ENCODE measurements at regions not wholly inside any gene's neighbourhood (a gene's known extent, or its start where the extent isn't known, plus 50 kb on each side); places are given as distances from the start of the nearest gene placed in this dataset.
"Not testable (repeated sequence)": the region's sequence is repeated elsewhere in the genome, so short reads cannot be mapped to it uniquely, and the experiment has no call there.

GRCh38 chr22:11561744-11562143 lies 3966.2 kb upstream of the OR11H1 start:
- CTCF ChIA-PET (ENCODE audit: partially characterized antibody); H3K27me3 Mint-ChIP-seq; H3K27me3 ChIP-seq (ENCODE audit: insufficient read depth, low read length); H3K36me3 ChIP-seq (ENCODE audit: insufficient read depth, low read length); H3K4me1 Mint-ChIP-seq; H3K27ac ChIP-seq (ENCODE audit: low read depth, low read length); DNase-seq; H3K27ac Mint-ChIP-seq; H3K4me3 ChIP-seq (ENCODE audit: low read length in 2 of 2); POLR2A ChIA-PET (ENCODE audit: partially characterized antibody); H3K4me1 ChIP-seq (ENCODE audit: insufficient read depth, low read length); H3K36me3 Mint-ChIP-seq; intact Hi-C loops (cut with micrococcal nuclease); H3K4me3 Mint-ChIP-seq; H3K9me3 ChIP-seq (ENCODE audit: control insufficient read depth in 1 of 2, low read length in 2 of 2): not testable (repeated sequence)
- peaks cover 2 to 39% (median 29%) of the 10 kb centered on the region in 8 donors for H3K9me3 Mint-ChIP-seq

- not testable (repeated sequence) for H3K4me1 Mint-ChIP-seq
Observed at GRCh38 chr22:11568837-11569563, 3959.0 kb upstream of the OR11H1 start.

GRCh38 chr22:11569564-11569940 lies 3958.4 kb upstream of the OR11H1 start:
- H3K4me1 Mint-ChIP-seq; H3K27ac ChIP-seq (ENCODE audit: low read depth, low read length); CTCF ChIA-PET (ENCODE audit: partially characterized antibody); H3K27me3 ChIP-seq (ENCODE audit: insufficient read depth, low read length); H3K36me3 ChIP-seq (ENCODE audit: insufficient read depth, low read length); H3K4me1 ChIP-seq (ENCODE audit: insufficient read depth, low read length); H3K36me3 Mint-ChIP-seq; H3K4me3 ChIP-seq (ENCODE audit: low read length in 2 of 2); POLR2A ChIA-PET (ENCODE audit: partially characterized antibody); DNase-seq; H3K4me3 Mint-ChIP-seq; H3K27ac Mint-ChIP-seq; H3K27me3 Mint-ChIP-seq; intact Hi-C loops (cut with micrococcal nuclease): not testable (repeated sequence)
- H3K9me3 Mint-ChIP-seq: peaks cover 16 to 76% (median 61%) of the 10 kb centered on the region in 8 donors
- H3K9me3 ChIP-seq (ENCODE audit: control insufficient read depth in 1 of 2, low read length in 2 of 2): peaks cover 0 to 20% of the 10 kb centered on the region in 2 donors

More at GRCh38 chr22:11568837-11569563, 3959.0 kb upstream of the OR11H1 start:
- H3K9me3 Mint-ChIP-seq: peaks cover 13 to 71% (median 56%) of the 10 kb centered on the region in 8 donors
- H3K4me3 Mint-ChIP-seq; H3K4me3 ChIP-seq (ENCODE audit: low read length in 2 of 2); DNase-seq; H3K4me1 ChIP-seq (ENCODE audit: insufficient read depth, low read length); CTCF ChIA-PET (ENCODE audit: partially characterized antibody); H3K36me3 ChIP-seq (ENCODE audit: insufficient read depth, low read length); H3K27ac Mint-ChIP-seq; intact Hi-C loops (cut with micrococcal nuclease); H3K27ac ChIP-seq (ENCODE audit: low read depth, low read length); H3K36me3 Mint-ChIP-seq; H3K27me3 ChIP-seq (ENCODE audit: insufficient read depth, low read length); H3K27me3 Mint-ChIP-seq; POLR2A ChIA-PET (ENCODE audit: partially characterized antibody): not testable (repeated sequence)
- H3K9me3 ChIP-seq (ENCODE audit: control insufficient read depth in 1 of 2, low read length in 2 of 2): peaks cover 0 to 17% of the 10 kb centered on the region in 2 donors

DNA sequence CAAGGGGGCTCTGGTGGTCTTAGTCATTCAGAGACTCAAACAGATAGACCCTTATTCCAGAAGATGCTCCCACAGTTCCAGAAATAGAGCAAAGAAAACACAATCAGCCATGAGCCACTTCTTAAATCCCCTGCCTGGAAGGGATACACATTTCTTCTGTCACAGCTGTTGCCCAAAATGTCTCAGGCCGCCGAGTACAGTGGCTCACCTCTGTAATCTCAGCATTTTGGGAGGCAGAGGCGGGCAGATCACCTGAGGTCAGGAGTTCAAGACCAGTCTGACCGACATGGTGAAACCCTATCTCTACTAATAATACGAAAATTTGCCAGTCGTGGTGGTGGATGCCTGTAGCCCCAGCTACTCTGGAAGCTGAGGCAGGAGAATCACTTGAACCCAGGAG lies 3954.8 kb upstream of the OR11H1 start:
- H3K4me3 Mint-ChIP-seq; H3K4me1 ChIP-seq (ENCODE audit: insufficient read depth, low read length); POLR2A ChIA-PET (ENCODE audit: partially characterized antibody); H3K27ac Mint-ChIP-seq; H3K27me3 Mint-ChIP-seq; H3K4me1 Mint-ChIP-seq; H3K36me3 Mint-ChIP-seq; H3K27ac ChIP-seq (ENCODE audit: low read depth, low read length); DNase-seq; H3K36me3 ChIP-seq (ENCODE audit: insufficient read depth, low read length); H3K4me3 ChIP-seq (ENCODE audit: low read length in 2 of 2); CTCF ChIA-PET (ENCODE audit: partially characterized antibody); intact Hi-C loops (cut with micrococcal nuclease); H3K27me3 ChIP-seq (ENCODE audit: insufficient read depth, low read length): not testable (repeated sequence)
- peaks cover 13 to 85% (median 68%) of the 10 kb centered on the region in 8 donors for H3K9me3 Mint-ChIP-seq
- H3K9me3 ChIP-seq (ENCODE audit: control insufficient read depth in 1 of 2, low read length in 2 of 2): peaks cover 0 to 24% of the 10 kb centered on the region in 2 donors

DNA sequence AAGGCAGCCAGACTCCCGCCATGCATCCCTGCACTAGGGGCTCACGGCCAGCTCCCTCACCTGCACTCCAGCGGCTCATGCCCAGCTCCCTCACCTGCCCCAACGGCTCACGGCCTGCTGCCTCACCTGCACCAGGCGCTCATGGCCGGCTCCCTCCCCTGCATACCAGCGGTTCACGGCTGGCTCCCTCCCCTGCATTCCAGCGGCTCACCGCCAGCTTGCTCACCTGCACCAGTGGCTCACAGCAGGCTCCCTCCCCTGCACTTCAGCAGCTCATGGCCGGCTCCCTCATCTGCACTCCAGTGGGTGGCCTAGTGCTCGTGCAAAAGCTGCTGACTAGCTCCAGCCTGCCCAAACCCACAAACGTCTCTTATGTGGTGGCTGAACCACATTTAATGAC lies 3953.8 kb upstream of the OR11H1 start:
- H3K27me3 Mint-ChIP-seq; H3K36me3 ChIP-seq (ENCODE audit: insufficient read depth, low read length); H3K27ac ChIP-seq (ENCODE audit: low read depth, low read length); H3K4me1 Mint-ChIP-seq; H3K27me3 ChIP-seq (ENCODE audit: insufficient read depth, low read length); H3K4me1 ChIP-seq (ENCODE audit: insufficient read depth, low read length); POLR2A ChIA-PET (ENCODE audit: partially characterized antibody); intact Hi-C loops (cut with micrococcal nuclease); H3K4me3 ChIP-seq (ENCODE audit: low read length in 2 of 2); DNase-seq; CTCF ChIA-PET (ENCODE audit: partially characterized antibody); H3K27ac Mint-ChIP-seq; H3K36me3 Mint-ChIP-seq: not testable (repeated sequence)
- Mint-ChIP-seq H3K9me3 (peaks cover 8 to 85% (median 67%) of the 10 kb centered on the region in 8 donors), H3K4me3 (peak overlapping the region in 1 of 8 donors; percentile 28)
- H3K9me3 ChIP-seq (ENCODE audit: control insufficient read depth in 1 of 2, low read length in 2 of 2): peaks cover 0 to 15% of the 10 kb centered on the region in 2 donors

- H3K9me3 ChIP-seq (ENCODE audit: control insufficient read depth in 1 of 2, low read length in 2 of 2): peaks cover 0 to 12% of the 10 kb centered on the region in 2 donors
- H3K4me1 Mint-ChIP-seq; H3K36me3 ChIP-seq (ENCODE audit: insufficient read depth, low read length); intact Hi-C loops (cut with micrococcal nuclease); DNase-seq; H3K27ac ChIP-seq (ENCODE audit: low read depth, low read length); CTCF ChIA-PET (ENCODE audit: partially characterized antibody); H3K27me3 Mint-ChIP-seq; H3K4me1 ChIP-seq (ENCODE audit: insufficient read depth, low read length); POLR2A ChIA-PET (ENCODE audit: partially characterized antibody); H3K4me3 ChIP-seq (ENCODE audit: low read length in 2 of 2); H3K27ac Mint-ChIP-seq; H3K27me3 ChIP-seq (ENCODE audit: insufficient read depth, low read length); H3K36me3 Mint-ChIP-seq; H3K4me3 Mint-ChIP-seq: not testable (repeated sequence)
- peaks cover 8 to 87% (median 68%) of the 10 kb centered on the region in 8 donors for H3K9me3 Mint-ChIP-seq
Observed at GRCh38 chr22:11574659-11575058, 3953.3 kb upstream of the OR11H1 start.

GRCh38 chr22:11576740-11577139 lies 3951.3 kb upstream of the OR11H1 start:
- H3K9me3 ChIP-seq (ENCODE audit: control insufficient read depth in 1 of 2, low read length in 2 of 2): peaks cover 0 to 12% of the 10 kb centered on the region in 2 donors
- H3K4me3 Mint-ChIP-seq; H3K4me1 ChIP-seq (ENCODE audit: insufficient read depth, low read length); H3K4me3 ChIP-seq (ENCODE audit: low read length in 2 of 2); POLR2A ChIA-PET (ENCODE audit: partially characterized antibody); H3K4me1 Mint-ChIP-seq; H3K36me3 ChIP-seq (ENCODE audit: insufficient read depth, low read length); intact Hi-C loops (cut with micrococcal nuclease); H3K27me3 Mint-ChIP-seq; H3K36me3 Mint-ChIP-seq; DNase-seq; H3K27me3 ChIP-seq (ENCODE audit: insufficient read depth, low read length); CTCF ChIA-PET (ENCODE audit: partially characterized antibody); H3K27ac ChIP-seq (ENCODE audit: low read depth, low read length); H3K27ac Mint-ChIP-seq: not testable (repeated sequence)
- peaks cover 12 to 86% (median 67%) of the 10 kb centered on the region in 8 donors for H3K9me3 Mint-ChIP-seq

DNA sequence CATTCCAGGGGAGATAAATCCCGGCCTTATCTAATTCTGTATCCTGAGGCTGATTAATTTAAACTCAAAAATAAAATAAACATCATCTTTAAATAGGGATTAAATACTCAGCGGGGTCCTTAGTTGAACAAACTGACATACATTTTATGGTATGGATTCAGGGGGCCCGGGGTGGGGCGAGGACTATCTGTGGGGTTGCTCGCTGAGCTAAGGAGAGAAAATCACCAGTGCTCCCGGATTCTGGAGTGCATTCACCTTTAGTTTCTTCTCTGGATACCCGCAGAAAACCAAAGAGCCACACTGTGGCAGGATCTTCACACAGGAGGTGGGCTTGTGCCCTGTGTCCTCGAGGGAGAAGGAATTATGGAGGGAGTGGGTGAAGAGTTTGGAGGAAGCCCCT lies 3949.9 kb upstream of the OR11H1 start:
- peaks cover 0 to 12% of the 10 kb centered on the region in 2 donors for H3K9me3 ChIP-seq (ENCODE audit: control insufficient read depth in 1 of 2, low read length in 2 of 2)
- DNase-seq; H3K36me3 Mint-ChIP-seq; intact Hi-C loops (cut with micrococcal nuclease); H3K36me3 ChIP-seq (ENCODE audit: insufficient read depth, low read length); POLR2A ChIA-PET (ENCODE audit: partially characterized antibody); H3K4me1 ChIP-seq (ENCODE audit: insufficient read depth, low read length); H3K27me3 ChIP-seq (ENCODE audit: insufficient read depth, low read length); H3K27me3 Mint-ChIP-seq; H3K4me1 Mint-ChIP-seq; CTCF ChIA-PET (ENCODE audit: partially characterized antibody); H3K4me3 ChIP-seq (ENCODE audit: low read length in 2 of 2); H3K4me3 Mint-ChIP-seq; H3K27ac Mint-ChIP-seq; H3K27ac ChIP-seq (ENCODE audit: low read depth, low read length): not testable (repeated sequence)
- peaks cover 10 to 85% (median 65%) of the 10 kb centered on the region in 8 donors for H3K9me3 Mint-ChIP-seq
